ENCODE measurements at regions not wholly inside any gene's neighbourhood (a gene's known extent, or its start where the extent isn't known, plus 50 kb on each side); places are given as distances from the start of the nearest gene placed in this dataset.

DNA sequence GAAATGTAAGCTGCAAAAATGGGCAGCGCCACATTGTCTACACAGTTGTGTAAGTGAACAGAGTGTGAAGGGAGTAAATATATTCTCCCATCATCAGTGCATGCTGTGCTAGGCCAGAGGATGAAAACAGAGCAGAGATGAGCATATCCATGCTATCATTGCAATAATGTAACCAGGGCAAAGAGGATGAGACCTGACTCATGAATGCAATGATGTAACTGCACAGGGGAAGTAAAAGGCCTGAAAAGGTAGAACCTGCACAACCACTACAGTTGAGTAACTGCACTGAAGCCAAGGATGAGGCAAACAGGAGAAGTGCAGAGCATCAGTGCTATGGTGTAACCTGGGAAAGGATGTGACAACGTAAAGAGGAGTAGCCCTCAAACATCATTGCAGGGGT lies 220.4 kb upstream of the FAM47C start:
- ChIA-PET POLR2A (ENCODE audit: low non-redundant PET) (no interaction called here), CTCF (no interaction called here)
- Histone ChIP-seq H3K4me1 (ENCODE audit: insufficient read depth, low read length, poor library complexity, severe bottlenecking) (no peaks in the 10 kb centered on the region), H3K9me3 (ENCODE audit: low read depth, low read length, poor library complexity, severe bottlenecking) (no peaks in the 10 kb centered on the region), H3K27me3 (replicated peaks; ENCODE audit: insufficient read depth, low read depth, low read length, poor library complexity) (no peaks in the 10 kb centered on the region), H3K27ac (ENCODE audit: low read depth, low read length, poor library complexity, severe bottlenecking) (no peak overlapping the region), H3K36me3 (ENCODE audit: insufficient read depth, low read length, poor library complexity, severe bottlenecking) (no peaks in the 10 kb centered on the region), H3K4me3 (ENCODE audit: low read depth, low read length, poor library complexity, severe bottlenecking) (no peak overlapping the region)
- DNase-seq (ENCODE audit: low spot score): no peak
- TF ChIP-seq EZH2 (IDR thresholded peaks at IDR 0.05; ENCODE audit: borderline replicate concordance, low read depth, low read length, poor library complexity, severe bottlenecking): no peak
- TF ChIP-seq, protein P1, sequence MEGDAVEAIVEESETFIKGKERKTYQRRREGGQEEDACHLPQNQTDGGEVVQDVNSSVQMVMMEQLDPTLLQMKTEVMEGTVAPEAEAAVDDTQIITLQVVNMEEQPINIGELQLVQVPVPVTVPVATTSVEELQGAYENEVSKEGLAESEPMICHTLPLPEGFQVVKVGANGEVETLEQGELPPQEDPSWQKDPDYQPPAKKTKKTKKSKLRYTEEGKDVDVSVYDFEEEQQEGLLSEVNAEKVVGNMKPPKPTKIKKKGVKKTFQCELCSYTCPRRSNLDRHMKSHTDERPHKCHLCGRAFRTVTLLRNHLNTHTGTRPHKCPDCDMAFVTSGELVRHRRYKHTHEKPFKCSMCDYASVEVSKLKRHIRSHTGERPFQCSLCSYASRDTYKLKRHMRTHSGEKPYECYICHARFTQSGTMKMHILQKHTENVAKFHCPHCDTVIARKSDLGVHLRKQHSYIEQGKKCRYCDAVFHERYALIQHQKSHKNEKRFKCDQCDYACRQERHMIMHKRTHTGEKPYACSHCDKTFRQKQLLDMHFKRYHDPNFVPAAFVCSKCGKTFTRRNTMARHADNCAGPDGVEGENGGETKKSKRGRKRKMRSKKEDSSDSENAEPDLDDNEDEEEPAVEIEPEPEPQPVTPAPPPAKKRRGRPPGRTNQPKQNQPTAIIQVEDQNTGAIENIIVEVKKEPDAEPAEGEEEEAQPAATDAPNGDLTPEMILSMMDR (conservative IDR thresholded peaks at IDR 0.05; ENCODE audit: low read depth, low read length): no peak
- intact Hi-C loops (cut with micrococcal nuclease; ENCODE audit: unreplicated experiment): no loop called here
- no TSS peak for BruUV-seq (replicated peaks)

DNA sequence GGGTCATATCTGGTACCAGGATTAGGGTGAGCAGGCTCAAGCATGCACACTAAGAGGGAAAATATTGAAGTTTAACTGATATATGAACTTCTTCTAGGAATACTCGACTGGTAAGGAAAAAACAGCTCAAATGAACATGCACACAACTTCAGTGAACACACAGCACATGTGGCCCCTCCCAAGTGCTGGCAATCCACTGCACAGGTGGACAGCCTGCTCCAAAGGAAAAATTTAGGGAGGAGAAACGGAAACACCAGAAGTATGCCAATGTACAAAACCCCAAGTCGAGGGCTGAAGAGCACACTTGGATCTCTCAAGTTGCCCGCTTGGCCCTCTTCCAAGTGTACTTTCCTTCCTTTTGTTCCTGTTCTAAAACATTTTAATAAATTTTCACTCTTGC lies 205.0 kb upstream of the FAM47C start:
- Histone ChIP-seq H3K27ac (ENCODE audit: low read depth, low read length, poor library complexity, severe bottlenecking) (no peak overlapping the region), H3K4me1 (ENCODE audit: insufficient read depth, low read length, poor library complexity, severe bottlenecking) (peaks cover 26% of the 10 kb centered on the region), H3K4me3 (ENCODE audit: low read depth, low read length, poor library complexity, severe bottlenecking) (no peak overlapping the region), H3K27me3 (replicated peaks; ENCODE audit: insufficient read depth, low read depth, low read length, poor library complexity) (no peaks in the 10 kb centered on the region), H3K36me3 (ENCODE audit: insufficient read depth, low read length, poor library complexity, severe bottlenecking) (no peaks in the 10 kb centered on the region), H3K9me3 (ENCODE audit: low read depth, low read length, poor library complexity, severe bottlenecking) (peaks cover 7% of the 10 kb centered on the region)
- no peak for DNase-seq (ENCODE audit: low spot score)
- ChIA-PET POLR2A (ENCODE audit: low non-redundant PET) (no interaction called here), CTCF (no interaction called here)
- no TSS peak for BruUV-seq (replicated peaks)
- TF ChIP-seq, protein P1 (conservative IDR thresholded peaks at IDR 0.05; ENCODE audit: low read depth, low read length): no peak
- TF ChIP-seq EZH2 (IDR thresholded peaks at IDR 0.05; ENCODE audit: borderline replicate concordance, low read depth, low read length, poor library complexity, severe bottlenecking): no peak
- intact Hi-C loops (cut with micrococcal nuclease; ENCODE audit: unreplicated experiment): no loop called here

DNA sequence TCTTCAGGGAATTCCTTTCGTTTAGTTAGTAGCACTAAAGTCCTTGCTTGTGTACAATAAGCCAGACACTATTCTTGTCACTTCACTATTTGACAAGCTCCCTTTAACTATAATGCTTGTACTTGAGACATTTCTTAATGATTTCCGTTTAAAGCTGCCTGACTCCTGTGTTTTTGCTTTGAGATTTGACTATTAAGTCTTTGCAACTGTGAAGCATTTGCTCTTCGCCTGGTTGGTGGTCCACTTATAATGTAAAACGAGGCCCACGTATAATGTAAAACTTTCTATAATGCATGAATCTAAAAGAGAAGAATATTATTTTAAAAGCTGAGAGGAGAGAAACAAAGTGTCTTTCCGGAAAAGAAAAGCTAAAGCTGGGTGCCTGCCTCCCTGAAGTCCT lies 204.1 kb upstream of the FAM47C start:
- POLR2A ChIA-PET (ENCODE audit: low non-redundant PET): no interaction called here
- Histone ChIP-seq H3K27me3 (replicated peaks; ENCODE audit: insufficient read depth, low read depth, low read length, poor library complexity) (no peaks in the 10 kb centered on the region), H3K4me1 (ENCODE audit: insufficient read depth, low read length, poor library complexity, severe bottlenecking) (peaks cover 26% of the 10 kb centered on the region), H3K4me3 (ENCODE audit: low read depth, low read length, poor library complexity, severe bottlenecking) (no peak overlapping the region), H3K9me3 (ENCODE audit: low read depth, low read length, poor library complexity, severe bottlenecking) (peaks cover 7% of the 10 kb centered on the region), H3K27ac (ENCODE audit: low read depth, low read length, poor library complexity, severe bottlenecking) (peak overlapping the region; percentile 45), H3K36me3 (ENCODE audit: insufficient read depth, low read length, poor library complexity, severe bottlenecking) (no peaks in the 10 kb centered on the region)
- TF ChIP-seq EZH2 (IDR thresholded peaks at IDR 0.05; ENCODE audit: borderline replicate concordance, low read depth, low read length, poor library complexity, severe bottlenecking): no peak
- TF ChIP-seq, protein P1 (conservative IDR thresholded peaks at IDR 0.05; ENCODE audit: low read depth, low read length): no peak
- intact Hi-C loops (cut with micrococcal nuclease; ENCODE audit: unreplicated experiment): no loop called here
- DNase-seq (ENCODE audit: low spot score): peak; percentile 83
- CTCF ChIA-PET: no interaction called here
- BruUV-seq (replicated peaks): no TSS peak

Measured in A673 (cell line).